NCI-H2107 treated with DMSO at 0.1 percent for 48 hours (cell line): ENCODE measurements at regions not wholly inside any gene's neighbourhood (a gene's known extent, or its start where the extent isn't known, plus 50 kb on each side); places are given as distances from the start of the nearest gene placed in this dataset.

Source experiments
- DNase-seq: peaks from one replicate; lab custom pipeline; 2025; ENCODE audit not compliant: unreplicated experiment; lab: John Stamatoyannopoulos, UW

- DNase-seq: no peak
Observed at GRCh38 chr5:117982691-117983090, 1005.7 kb downstream of the DTWD2 start.

GRCh38 chr5:117973785-117974184 lies 1014.6 kb downstream of the DTWD2 start:
- DNase-seq: no peak

- no peak for DNase-seq
Observed at GRCh38 chr5:117955831-117956230, 1032.5 kb downstream of the DTWD2 start.

- DNase-seq: no peak
Observed at GRCh38 chr5:117954331-117954730, 1034.0 kb downstream of the DTWD2 start.

GRCh38 chr5:117953272-117953671 lies 1035.1 kb downstream of the DTWD2 start:
- no peak for DNase-seq

- no peak for DNase-seq
Observed at GRCh38 chr5:117947836-117948235, 1040.5 kb downstream of the DTWD2 start.

- no peak for DNase-seq
Observed at GRCh38 chr5:117947121-117947520, 1041.2 kb downstream of the DTWD2 start.

- DNase-seq: no peak
Observed at GRCh38 chr5:117945258-117945657, 1043.1 kb downstream of the DTWD2 start.

- no peak for DNase-seq
Observed at GRCh38 chr5:117943541-117943940, 1044.8 kb downstream of the DTWD2 start.

GRCh38 chr5:117942861-117943519 lies 1045.4 kb downstream of the DTWD2 start:
- no peak for DNase-seq

- DNase-seq: no peak
Observed at GRCh38 chr5:117893211-117893610, 1095.1 kb downstream of the DTWD2 start.

- DNase-seq: no peak
Observed at GRCh38 chr5:117892360-117892759, 1096.0 kb downstream of the DTWD2 start.

- no peak for DNase-seq
Observed at GRCh38 chr5:117889596-117889995, 1098.8 kb downstream of the DTWD2 start.

- no peak for DNase-seq
Observed at GRCh38 chr5:117888688-117889087, 1099.7 kb downstream of the DTWD2 start.

GRCh38 chr5:117881426-117882230 lies 1106.7 kb downstream of the DTWD2 start:
- no peak for DNase-seq

GRCh38 chr5:117880932-117881331 lies 1107.4 kb downstream of the DTWD2 start:
- no peak for DNase-seq

GRCh38 chr5:117877731-117878130 lies 1110.6 kb downstream of the DTWD2 start:
- no peak for DNase-seq

GRCh38 chr5:117872798-117873368 lies 1115.5 kb downstream of the DTWD2 start:
- DNase-seq: no peak

GRCh38 chr5:117869596-117869995 lies 1118.8 kb downstream of the DTWD2 start:
- no peak for DNase-seq

- DNase-seq: no peak
Observed at GRCh38 chr5:117863586-117864296, 1124.6 kb downstream of the DTWD2 start.

- DNase-seq: no peak
Observed at GRCh38 chr5:117860550-117860949, 1127.8 kb downstream of the DTWD2 start.

GRCh38 chr5:117859176-117859575 lies 1129.2 kb downstream of the DTWD2 start:
- DNase-seq: no peak
